Activated CD8-positive, alpha-beta memory T cell treated with anti-CD3 and anti-CD28 coated beads, Interleukin-2, amount 50 U/mL, for 24 hours (primary cell): ENCODE measurements at regions not wholly inside any gene's neighbourhood (a gene's known extent, or its start where the extent isn't known, plus 50 kb on each side); places are given as distances from the start of the nearest gene placed in this dataset.
"Not testable (repeated sequence)": the region's sequence is repeated elsewhere in the genome, so short reads cannot be mapped to it uniquely, and the experiment has no call there.

Source experiments
- DNase-seq: peaks from one replicate; pipeline ENCODE4 v3.0.0-alpha.2; 2020; ENCODE audit errors: extremely low read depth

DNA sequence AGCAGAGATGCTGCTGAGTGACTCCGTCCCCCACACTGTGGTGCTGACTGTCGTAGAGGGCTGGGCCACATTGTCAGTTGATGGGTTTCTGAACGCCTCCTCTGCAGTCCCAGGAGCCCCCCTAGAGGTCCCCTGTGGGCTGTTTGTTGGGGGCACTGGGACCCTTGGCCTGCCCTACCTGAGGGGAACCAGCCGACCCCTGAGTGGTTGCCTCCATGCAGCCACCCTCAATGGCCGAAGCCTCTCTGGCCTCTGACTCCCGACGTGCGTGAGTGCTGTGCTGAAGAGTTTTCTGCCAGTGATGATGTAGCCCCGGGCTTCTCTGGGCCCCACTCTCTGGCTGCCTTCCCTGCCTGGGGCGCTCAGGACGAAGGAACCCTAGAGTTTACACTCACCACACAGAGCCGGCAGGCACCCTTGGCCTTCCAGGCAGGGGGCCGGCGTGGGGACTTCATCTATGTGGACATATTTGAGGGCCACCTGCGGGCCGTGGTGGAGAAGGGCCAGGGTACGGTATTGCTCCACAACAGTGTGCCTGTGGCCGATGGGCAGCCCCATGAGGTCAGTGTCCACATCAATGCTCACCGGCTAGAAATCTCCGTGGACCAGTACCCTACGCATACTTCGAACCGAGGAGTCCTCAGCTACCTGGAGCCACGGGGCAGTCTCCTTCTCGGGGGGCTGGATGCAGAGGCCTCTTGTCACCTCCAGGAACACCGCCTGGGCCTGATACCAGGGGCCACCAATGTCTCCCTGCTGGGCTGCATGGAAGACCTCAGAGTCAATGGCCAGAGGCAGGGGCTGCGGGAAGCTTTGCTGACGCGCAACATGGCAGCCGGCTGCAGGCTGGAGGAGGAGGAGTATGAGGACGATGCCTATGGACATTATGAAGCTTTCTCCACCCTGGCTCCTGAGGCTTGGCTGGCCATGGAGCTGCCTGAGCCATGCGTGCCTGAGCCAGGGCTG is 181.1 kb downstream of the TBC1D2B start:
- not testable (repeated sequence) for DNase-seq

DNA sequence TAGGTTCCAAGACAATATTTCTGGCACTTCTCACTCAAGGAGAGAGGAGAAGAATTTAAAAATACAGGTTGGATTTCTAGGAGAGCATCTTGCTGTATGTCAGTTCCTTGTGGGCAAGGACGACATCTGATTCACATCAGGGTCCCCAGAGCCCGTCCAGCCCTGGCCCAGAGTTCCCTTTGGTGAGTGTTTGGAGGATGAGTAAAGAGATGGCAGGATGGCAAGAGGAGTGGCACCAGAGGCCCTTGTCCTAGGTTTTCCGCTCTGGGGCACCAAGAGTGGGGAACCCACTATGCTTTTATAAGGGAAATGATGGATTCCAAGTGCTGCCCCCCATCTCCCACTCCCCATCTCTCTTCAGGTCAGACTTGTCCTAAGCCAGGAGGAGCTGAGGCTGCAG is 181.8 kb downstream of the TBC1D2B start:
- DNase-seq: no peak

DNA sequence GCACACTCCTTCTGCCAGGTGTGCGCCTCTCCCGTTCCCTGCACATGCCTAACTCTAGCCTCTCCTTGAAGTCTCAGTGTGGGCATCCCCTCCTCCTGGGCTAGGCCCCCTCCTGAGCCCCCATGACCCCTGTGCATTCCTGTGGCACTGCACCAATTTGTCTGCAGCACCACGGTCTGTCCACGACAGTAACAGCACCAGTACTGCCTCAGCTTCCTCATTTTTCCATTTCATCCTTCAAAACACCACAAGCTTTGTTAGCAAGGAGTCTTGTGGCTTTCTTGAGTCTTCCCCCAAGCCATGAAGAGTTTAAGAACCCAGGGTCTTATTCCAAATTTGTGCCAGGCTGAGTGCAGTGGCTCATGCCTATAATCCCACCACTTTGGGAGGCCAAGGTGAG is 182.4 kb downstream of the TBC1D2B start:
- DNase-seq: not testable (repeated sequence)

DNA sequence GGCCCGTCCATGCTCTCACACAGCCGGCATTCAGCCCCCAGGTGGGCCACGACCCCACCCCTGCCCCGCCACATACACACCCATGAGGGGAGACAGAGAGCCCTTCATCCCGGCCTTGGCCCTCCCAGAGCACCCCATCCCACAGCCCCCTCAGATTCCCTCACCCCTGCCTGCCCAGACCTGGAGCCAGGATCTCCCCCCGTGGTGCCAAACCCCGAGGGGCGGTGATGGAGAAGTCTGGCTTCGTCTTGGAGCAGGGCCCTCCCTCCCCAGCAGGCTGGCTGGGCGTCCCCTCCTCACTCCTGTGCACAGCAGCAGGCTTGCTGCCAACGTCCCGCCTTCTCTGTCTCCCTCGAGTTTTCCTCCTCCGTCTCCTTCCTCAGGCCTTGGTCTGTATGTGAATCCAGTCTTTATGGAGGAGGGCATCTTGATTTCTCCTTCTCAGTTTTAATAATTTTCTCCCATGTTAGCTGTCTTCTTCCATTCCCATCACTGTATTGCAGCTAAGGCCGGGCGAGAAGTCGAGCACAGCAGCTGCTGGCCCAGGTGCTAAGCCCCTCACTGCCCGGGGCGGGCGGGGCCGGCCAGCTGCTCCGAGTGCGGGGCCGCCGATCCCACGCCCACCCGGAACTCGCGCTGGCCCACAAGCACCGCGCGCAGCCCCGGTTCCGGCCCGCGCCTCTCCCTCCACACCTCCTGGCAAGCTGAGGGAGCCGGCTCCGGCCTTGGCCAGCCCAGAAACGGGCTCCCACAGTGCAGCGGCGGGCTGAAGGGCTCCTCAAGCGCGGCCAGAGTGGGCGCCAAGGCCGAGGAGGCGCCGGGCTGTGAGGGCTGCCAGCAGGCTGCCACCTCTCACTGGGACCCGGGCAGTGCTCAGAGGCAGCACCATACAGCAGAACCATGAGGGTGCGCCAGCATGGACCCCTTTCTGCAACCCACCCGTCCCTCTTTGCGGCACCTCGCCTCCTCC is 183.6 kb downstream of the TBC1D2B start:
- DNase-seq: not testable (repeated sequence)

DNA sequence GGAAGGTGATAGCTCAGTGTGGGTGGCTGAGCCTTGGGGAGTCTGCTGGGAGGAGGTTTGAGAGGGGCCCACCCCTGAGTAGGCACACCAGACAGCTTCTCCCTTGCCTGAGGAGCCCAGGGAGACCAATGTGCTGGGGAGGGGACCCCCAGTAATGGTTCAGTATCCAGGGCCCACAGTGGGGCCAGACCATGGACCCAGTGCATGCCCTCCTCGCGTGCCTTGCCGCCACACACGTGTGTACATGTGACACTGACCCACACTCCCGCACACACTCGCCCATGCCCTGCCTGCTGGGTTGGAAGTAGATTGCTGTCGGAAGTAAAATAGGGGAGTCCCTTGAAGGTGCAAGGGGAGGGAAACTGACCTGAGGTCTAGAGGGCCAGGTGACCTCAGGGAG is 184.3 kb downstream of the TBC1D2B start:
- not testable (repeated sequence) for DNase-seq

DNA sequence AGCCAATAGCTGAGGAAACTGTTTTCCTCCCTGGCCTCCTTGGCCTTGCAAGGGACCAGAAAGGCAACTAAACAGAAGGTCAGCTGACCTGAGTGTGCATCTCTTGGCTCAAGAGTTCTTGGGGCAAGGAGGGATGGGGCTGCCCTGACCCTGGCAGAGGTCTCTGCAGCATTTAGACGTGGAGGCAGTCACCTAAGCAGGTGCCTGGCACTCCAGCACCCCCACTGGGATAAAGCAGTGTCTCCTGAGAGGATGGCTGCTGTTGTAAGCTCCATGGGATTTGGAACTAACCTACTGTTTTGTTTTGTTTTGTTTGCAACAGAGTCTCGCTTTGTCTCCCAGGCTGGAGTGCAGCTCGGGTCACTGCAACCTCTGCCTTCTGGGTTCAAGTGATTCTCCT is 185.2 kb downstream of the TBC1D2B start:
- DNase-seq: no peak

DNA sequence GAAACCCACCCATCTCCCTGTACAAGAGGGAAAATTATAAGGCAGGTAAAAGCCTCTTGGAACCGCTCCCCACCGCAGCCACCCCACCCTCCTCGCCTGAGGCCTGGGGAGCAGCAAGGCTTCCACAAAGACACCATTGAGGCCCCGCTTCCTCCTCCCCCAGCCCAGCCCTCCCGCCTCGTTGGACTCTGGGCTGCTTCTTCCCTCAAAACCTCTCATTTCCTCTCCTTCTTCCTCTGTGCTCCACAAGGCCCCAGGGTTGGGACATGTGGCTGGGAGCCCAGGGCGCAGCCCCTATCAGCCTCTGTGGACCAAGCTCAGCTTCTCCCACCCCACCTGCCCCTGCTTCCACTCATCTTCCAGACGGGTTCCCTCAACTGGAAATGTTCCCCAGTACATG is 185.6 kb downstream of the TBC1D2B start:
- not testable (repeated sequence) for DNase-seq

DNA sequence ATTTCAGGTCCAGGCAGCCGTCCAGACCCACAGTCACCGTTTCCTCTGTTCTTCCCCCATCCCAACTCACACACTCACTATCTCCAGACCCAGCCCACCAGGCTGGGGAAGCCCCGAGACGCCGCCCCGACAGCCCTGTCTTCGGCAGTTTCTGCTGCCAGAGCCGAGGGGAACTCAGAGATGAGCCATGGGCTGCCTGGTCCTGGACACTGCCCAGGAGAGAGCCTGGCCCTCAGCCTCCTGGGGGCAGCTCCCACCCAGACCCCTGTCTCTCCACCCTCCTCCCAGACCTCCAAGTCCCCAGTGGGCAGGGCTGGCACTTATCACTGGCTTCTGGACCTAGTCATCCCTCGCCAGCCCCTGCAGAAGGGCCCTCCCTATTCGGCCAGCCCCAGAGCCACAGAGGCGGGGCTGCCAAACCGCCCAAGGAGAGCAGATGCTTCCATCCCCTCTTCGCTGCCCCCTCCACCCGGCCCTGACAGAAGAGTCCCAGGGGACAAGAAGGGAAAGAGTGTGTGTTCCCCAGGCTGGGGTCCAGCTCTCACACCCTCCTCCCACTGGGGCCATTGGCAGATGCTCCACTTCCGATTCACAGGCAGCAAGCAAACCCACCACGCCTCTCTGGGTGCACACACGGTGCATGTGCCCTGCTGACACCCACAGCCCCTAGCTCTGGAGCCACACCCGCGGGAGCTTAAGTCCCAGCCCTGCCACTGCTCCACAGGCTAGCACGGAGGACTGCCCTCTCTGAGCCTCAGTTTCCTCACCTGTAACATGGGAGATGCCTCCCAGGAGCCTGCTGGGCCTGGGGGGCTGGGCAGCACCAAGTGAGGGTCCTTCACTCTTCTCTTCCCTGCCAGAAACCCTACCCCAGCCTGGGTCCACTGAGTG is 186.4 kb downstream of the TBC1D2B start:
- DNase-seq: not testable (repeated sequence)

DNA sequence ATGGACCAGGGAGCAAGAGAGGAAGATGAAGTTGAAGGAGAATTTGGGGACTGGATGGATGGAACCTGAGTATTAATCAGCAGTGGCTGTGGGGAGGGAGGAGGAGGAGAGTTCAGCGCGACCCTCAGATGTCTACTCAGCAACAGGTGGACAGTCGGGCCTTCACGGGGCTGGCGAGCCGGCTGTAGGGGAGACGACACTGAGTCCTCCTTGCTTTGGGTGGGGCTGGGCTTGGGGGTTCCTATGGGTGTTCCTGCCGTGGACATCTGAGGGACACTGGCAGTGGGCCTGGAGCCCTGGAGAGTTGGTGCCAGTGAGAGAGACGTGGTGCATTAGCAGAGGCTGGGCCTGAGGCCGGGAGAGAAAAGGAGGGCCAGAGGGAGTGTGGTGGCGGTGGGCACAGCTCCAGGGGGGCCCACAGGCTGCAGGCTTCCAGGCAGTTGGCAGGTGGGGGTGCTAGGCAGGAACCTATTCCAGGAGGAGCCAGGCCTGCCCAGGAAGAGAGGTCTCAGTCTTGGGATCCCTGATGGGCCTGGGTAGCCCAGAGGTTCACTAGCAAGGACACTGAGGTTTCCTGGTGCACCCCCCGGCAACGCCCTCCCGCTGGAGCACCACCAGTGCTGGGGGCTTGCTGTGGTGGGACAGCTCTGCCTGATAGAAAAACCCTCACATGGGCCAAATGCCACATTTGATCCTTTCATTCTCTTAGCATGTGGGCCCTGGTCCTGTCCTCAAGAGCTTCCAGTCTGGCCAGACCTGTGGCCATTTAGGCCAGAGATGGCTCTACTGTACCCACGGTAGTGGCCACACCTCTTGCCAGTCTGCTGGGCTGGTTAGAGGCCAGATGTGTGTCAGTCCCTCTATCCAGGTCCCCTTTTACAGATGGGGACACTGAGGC is 187.4 kb downstream of the TBC1D2B start:
- not testable (repeated sequence) for DNase-seq

DNA sequence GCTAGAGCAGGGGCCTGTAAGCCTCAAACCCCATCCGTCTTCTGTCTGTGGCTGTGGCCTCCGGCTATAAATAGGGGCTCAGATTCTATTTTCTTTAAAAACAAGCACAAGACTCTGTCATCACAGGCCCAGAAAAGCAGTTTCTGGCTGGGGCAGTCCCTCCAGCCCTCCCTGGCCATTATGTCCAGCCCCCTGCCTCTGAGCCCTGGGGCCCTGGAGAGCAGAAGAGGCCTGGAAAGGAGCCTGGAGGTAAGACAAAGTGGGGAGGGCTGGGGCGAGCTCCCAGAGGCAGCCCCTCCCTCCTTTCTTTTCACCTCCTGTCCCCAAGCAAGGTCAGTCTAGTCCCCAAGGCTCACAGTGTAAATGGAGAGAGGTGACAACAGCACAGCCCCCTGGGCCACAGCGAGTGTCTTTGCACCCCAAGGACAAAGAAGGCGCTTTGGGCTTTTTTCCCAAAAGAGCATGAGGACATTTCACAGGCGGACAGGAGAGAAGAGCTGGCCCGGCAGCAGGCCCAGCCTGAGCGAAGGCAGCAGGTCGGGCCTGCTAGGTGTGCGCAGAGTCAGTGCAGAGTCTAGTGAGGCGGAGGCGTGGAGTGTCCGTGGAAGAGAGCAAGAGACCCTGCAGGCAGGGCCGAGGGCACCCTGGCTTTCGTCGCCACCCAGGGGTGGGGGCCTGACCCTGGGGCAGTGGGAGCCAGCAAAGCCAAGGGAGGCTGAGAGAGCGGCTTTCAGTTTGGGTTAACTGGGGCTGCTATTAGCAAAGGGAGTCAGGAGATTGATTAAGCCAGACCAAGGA is 188.3 kb downstream of the TBC1D2B start:
- DNase-seq: no peak

DNA sequence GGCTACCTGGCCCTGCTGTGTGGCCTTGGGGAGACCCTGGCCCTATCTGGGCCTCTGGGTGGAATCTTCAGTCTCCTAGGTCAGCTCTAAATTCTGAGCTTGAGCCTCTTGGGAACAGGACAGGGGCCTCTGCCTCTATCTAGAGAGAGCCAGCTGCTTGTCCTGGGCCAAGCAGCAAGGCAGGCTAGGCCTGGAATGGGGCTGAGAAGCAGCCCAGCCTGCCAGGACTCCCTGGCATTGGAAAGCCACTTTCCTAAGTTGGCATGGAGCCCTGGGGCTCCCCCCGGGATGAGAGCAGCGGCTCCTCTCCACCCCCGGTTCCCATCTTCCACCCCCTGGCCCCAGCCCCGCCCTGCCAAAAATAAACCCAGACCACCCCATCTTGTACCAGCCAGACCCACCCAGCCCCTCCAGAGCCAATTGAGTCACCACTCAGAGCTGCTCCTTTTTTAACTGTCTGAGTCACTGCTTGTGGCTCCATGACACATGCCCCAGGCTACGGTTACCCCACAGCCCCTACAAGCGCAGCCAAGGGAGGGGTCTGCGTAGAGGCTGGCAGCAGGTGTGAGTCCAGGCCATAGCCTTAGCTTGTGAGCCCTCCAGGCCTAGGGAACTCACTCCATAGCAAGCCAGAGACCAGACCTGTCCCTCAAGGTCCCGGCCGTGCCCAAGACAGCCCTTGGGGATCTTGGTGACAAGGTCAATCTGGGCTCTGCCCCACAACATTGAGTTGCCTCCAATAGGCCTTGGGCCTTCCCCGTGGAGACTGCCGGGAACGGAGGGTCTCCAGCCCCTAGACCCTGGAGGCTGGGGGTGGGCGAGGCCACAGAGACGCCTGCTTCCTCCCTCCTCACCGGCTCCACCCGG is 189.7 kb downstream of the TBC1D2B start:
- DNase-seq: not testable (repeated sequence)

DNA sequence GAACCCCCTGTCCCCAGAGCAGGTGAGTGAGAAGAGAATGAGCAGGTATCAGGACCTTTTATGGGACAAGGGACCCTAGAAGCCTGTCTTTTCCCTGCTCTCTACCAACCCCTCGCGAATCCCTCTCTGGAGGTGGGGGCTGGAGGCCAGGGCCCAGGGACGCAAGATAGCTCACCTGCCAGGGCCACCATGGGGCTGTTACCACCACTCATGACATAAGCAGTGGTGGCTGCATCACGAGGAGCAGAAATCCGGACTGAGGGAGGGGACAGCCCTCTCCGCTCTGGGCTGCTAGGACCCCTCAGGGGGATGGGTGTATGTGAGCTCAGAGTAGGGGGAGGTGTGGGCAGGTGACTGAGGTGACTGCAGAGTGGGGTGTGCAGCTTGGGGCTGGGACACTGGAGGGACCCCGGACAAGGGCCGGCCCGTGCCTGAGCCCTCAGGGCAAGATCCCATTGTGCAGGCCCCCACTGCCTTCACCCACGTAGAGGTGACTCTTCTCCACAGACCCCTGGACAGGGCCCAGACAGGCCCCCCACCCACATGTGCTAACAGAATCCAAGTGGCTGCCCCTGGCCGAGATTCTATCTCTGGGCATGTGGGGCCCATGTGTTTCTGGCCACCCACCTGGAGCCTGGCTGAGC is 190.6 kb downstream of the TBC1D2B start:
- no peak for DNase-seq

DNA sequence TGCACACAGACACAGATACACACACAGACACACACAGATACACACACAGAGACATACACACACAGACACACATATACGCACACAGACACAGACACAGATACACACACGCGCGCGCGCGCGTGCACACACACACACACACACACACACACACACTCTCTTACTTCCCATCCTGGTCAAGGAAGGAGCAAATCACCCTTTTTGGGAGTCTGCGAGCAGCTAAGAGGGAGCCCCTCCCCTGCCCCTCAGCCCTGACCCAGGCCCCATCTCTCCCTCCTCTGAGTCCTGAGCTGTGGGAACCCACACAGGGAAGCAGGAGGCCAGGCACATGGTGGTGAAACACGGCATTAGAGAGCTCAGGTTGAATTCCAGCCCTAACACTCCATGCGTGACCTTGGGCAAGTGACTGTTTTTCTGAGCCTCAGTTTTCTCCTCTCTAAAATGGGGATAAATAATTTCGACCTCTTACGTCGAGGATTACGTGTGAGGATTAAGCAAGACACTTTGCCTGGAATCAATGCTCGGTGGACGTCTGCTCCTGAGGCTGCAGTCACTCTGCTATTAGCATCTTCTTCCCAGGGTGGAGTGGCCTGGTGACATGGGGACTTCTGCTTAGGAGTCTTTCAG is 191.5 kb downstream of the TBC1D2B start:
- DNase-seq: not testable (repeated sequence)

DNA sequence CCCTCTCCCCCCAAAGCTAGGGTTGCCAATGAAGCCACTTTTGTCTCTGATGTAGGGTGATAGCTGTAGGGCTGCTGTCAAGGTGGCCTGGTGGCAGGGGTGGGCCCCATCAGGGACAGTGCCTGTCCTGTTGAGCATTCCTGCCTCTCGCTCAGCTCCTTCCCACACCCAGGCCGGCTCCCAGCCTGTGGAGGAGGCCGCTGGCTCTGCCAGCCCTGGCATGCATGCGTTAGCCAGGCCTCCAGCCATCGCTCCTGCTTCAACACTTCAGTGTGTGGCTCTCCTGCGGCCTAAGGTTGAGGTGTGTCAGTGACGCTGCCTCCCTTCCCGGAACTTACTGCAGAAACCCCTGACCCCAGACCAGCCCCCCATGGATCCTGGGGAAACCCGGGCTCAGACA is 194.5 kb downstream of the TBC1D2B start:
- not testable (repeated sequence) for DNase-seq

DNA sequence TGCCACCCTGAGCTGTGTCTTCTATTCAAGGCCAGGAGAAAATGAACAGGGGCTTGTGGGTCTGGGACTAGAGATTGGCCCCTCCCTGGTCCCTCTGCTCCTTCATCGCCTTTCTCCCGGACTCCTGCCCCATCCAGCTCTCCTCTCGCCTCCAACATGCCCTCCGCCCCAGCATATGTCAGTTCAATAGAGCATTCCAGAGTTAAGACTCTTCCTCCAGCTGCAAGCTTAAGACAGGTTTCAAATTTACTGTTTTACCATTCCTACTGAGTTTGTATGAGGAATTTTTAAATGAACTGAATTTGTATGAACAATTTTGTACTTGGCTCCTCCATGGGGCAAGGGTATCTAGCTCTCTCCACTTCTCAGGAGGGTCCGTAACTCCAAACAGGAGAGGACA is 195.6 kb downstream of the TBC1D2B start:
- no peak for DNase-seq

DNA sequence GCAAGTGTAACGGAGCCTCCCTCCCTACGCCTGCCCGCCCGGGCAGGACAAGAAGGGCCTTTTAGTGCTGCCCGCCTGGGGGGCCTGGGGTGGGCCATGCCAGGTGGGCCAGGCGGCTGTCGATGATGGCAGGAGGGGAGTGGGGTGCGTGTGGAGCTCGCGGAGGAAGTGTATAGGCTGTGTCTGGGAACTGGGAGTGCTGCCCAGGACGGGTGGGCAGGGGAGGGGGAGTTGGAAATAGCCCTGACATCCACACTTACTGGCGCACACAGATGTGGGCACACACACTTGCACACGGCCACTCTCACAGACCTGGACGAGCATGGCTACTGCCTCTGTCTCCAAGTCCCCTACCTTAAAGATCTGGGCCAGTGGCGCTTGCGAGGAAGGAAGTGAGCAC is 196.0 kb downstream of the TBC1D2B start:
- DNase-seq: not testable (repeated sequence)

DNA sequence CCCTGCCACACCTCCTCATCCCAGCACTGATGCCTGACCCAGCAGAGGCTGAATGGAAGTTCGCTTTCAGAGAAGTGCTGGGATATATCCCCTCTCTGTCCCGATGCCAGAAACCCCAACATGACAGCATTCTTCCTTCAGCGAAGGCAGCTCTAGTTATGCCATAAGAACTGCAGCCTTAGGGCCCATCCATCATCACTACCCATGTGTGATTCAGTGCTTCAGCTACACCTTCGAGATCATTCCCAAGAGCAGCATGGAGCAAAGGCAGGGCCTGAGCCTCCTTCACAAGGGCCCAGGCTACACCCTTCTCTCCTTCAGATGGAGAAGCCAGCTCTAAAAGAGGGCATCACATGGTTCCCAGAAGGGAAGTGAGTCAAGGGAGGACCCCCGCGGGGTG is 198.0 kb downstream of the TBC1D2B start:
- not testable (repeated sequence) for DNase-seq
